Neural cell (in vitro differentiated cells): ENCODE measurements at regions not wholly inside any gene's neighbourhood (a gene's known extent, or its start where the extent isn't known, plus 50 kb on each side); places are given as distances from the start of the nearest gene placed in this dataset.

Experiments used
- EZH2 ChIP-seq: fragments of 200-600, 300-800 bp; shearing (Covaris generic), sonication (generic); IDR thresholded peaks from 2 replicates; pipeline ENCODE4 v1.6.1; 2014; ENCODE audit warnings: antibody characterized with exemption, low read length, borderline replicate concordance, mild to moderate bottlenecking; ENCODE audit not compliant: insufficient read depth, poor library complexity, severe bottlenecking
- MXI1 ChIP-seq: fragments of 450-650 bp; conservative IDR thresholded peaks from 2 replicates; pipeline ENCODE4 v1.6.1; 2014; ENCODE audit warnings: antibody characterized with exemption, mild to moderate bottlenecking; ENCODE audit not compliant: poor library complexity, severe bottlenecking
- POLR2AphosphoS5 ChIP-seq: IDR thresholded peaks from 2 replicates; pipeline ENCODE4 v1.6.1; 2012
- RAD21 ChIP-seq: fragments of 450-650 bp; conservative IDR thresholded peaks from 2 replicates; pipeline ENCODE4 v1.6.1; 2014; ENCODE audit warnings: antibody characterized with exemption, mild to moderate bottlenecking, moderate library complexity
- SMC3 ChIP-seq: fragments of 450-650 bp; conservative IDR thresholded peaks from 2 replicates; pipeline ENCODE4 v1.6.1; 2014; ENCODE audit warnings: antibody characterized with exemption, mild to moderate bottlenecking, moderate library complexity; ENCODE audit not compliant: poor library complexity
- TAF1 ChIP-seq: IDR thresholded peaks from 2 replicates; pipeline ENCODE4 v1.6.1; 2012; ENCODE audit warnings: low read depth
- TF ChIP-seq, protein P1 (sequence below): fragments of 450-650 bp; IDR thresholded peaks from 2 replicates; pipeline ENCODE4 v1.5.1; 2014; ENCODE audit warnings: antibody characterized with exemption, mild to moderate bottlenecking, moderate library complexity; ENCODE audit not compliant: poor library complexity, severe bottlenecking
- TF ChIP-seq, protein P2 (sequence below): IDR thresholded peaks from 2 replicates; pipeline ENCODE4 v1.6.1; 2012; ENCODE audit warnings: borderline replicate concordance

DNA sequence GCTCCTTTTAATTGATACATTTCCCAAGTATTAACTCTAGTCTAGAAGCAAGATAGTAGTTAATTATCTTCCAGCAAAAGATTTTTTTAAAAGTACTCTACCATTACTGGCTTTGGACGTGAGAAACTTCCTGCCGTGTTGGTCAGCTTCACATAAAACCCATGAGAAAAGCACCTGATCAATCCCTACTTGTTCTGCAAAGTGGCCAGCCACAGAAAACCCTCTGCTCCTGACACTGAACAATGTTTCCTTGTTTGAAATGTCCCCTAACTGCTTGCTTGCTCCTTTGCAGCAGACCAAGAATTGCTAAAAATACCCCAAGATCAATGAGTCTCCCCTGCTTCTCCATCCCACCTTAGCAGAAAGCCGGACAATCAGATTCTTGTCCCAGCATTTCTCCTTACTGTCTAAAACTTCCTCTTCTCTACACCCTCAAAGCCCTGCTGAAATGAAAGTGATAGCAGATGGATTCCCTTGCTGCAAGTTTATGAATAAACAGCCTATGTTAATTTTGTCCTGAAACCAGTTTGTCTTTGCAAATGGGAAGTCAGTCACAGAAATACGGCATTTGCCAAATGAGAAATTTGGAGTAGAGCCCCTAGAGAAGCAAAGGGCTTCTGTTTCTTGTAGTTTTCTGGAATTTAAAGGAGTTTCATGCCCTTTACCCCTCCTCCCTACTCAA is 207.1 kb upstream of the ARHGAP20 start:
- TF ChIP-seq, protein P1, sequence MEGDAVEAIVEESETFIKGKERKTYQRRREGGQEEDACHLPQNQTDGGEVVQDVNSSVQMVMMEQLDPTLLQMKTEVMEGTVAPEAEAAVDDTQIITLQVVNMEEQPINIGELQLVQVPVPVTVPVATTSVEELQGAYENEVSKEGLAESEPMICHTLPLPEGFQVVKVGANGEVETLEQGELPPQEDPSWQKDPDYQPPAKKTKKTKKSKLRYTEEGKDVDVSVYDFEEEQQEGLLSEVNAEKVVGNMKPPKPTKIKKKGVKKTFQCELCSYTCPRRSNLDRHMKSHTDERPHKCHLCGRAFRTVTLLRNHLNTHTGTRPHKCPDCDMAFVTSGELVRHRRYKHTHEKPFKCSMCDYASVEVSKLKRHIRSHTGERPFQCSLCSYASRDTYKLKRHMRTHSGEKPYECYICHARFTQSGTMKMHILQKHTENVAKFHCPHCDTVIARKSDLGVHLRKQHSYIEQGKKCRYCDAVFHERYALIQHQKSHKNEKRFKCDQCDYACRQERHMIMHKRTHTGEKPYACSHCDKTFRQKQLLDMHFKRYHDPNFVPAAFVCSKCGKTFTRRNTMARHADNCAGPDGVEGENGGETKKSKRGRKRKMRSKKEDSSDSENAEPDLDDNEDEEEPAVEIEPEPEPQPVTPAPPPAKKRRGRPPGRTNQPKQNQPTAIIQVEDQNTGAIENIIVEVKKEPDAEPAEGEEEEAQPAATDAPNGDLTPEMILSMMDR = no peak
- TF ChIP-seq SMC3 (no peak), POLR2AphosphoS5 (no peak), MXI1 (no peak), RAD21 (no peak), TAF1 (no peak), EZH2 (no peak)
- TF ChIP-seq, protein P2, sequence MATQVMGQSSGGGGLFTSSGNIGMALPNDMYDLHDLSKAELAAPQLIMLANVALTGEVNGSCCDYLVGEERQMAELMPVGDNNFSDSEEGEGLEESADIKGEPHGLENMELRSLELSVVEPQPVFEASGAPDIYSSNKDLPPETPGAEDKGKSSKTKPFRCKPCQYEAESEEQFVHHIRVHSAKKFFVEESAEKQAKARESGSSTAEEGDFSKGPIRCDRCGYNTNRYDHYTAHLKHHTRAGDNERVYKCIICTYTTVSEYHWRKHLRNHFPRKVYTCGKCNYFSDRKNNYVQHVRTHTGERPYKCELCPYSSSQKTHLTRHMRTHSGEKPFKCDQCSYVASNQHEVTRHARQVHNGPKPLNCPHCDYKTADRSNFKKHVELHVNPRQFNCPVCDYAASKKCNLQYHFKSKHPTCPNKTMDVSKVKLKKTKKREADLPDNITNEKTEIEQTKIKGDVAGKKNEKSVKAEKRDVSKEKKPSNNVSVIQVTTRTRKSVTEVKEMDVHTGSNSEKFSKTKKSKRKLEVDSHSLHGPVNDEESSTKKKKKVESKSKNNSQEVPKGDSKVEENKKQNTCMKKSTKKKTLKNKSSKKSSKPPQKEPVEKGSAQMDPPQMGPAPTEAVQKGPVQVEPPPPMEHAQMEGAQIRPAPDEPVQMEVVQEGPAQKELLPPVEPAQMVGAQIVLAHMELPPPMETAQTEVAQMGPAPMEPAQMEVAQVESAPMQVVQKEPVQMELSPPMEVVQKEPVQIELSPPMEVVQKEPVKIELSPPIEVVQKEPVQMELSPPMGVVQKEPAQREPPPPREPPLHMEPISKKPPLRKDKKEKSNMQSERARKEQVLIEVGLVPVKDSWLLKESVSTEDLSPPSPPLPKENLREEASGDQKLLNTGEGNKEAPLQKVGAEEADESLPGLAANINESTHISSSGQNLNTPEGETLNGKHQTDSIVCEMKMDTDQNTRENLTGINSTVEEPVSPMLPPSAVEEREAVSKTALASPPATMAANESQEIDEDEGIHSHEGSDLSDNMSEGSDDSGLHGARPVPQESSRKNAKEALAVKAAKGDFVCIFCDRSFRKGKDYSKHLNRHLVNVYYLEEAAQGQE = no peak
